CD4-positive, alpha-beta T cell (primary cell): ENCODE measurements at regions not wholly inside any gene's neighbourhood (a gene's known extent, or its start where the extent isn't known, plus 50 kb on each side); places are given as distances from the start of the nearest gene placed in this dataset.
"Not testable (repeated sequence)": the region's sequence is repeated elsewhere in the genome, so short reads cannot be mapped to it uniquely, and the experiment has no call there.

ENCODE experiments used
- ATAC-seq: fragments of 200-7000 bp; cut with Tn5 transposase; one replicate; pipeline ENCODE4 v1.10.0; 2022; ENCODE audit warnings: mild to moderate bottlenecking; ENCODE audit not compliant: poor library complexity
- CTCF ChIA-PET: fragments of 350-600 bp; sonication (Branson Sonifier 250); formaldehyde crosslinking; loops from one replicate; lab custom pipeline; 2021; ENCODE audit warnings: antibody characterized with exemption, inconsistent platforms; lab: Charles Lee
- POLR2A ChIA-PET: fragments of 350-600 bp; sonication (Branson Sonifier 250); formaldehyde crosslinking; loops from one replicate; lab custom pipeline; 2021; ENCODE audit warnings: antibody characterized with exemption, inconsistent platforms; lab: Charles Lee
- DNase-seq, 14 experiments: peaks; one replicate each; pipeline ENCODE4 v3.0.0-alpha.2; 2013 to 2020; ENCODE audit warnings: mixed read lengths in 2 of 14
- H3K27ac ChIP-seq, 2 donors: one replicate each; pipeline versions ENCODE4 v1.5.1 to v1.7.0; 2013; ENCODE audit warnings: low read length in 2 of 2, low read depth in 1 of 2, mild to moderate bottlenecking in 1 of 2
- H3K27me3 ChIP-seq, 2 experiments: 1 replicate in 1 of 2; 2 replicates in 1 of 2; pipeline versions ENCODE4 v1.6.1 to v1.7.0; 2013; ENCODE audit warnings: low read length in 2 of 2, control low read depth in 1 of 2, mild to moderate bottlenecking in 1 of 2, moderate library complexity in 1 of 2; ENCODE audit not compliant: insufficient read depth in 2 of 2, control insufficient read depth in 1 of 2
- H3K36me3 ChIP-seq: one replicate; pipeline ENCODE4 v1.6.1; 2013; ENCODE audit warnings: low read length, control low read depth; ENCODE audit not compliant: insufficient read depth
- H3K4me1 ChIP-seq: one replicate; pipeline ENCODE4 v1.6.1; 2013; ENCODE audit warnings: low read length, control low read depth; ENCODE audit not compliant: insufficient read depth
- H3K4me3 ChIP-seq: one replicate; pipeline ENCODE4 v1.5.1; 2013; ENCODE audit warnings: mild to moderate bottlenecking, low read length, moderate library complexity
- H3K9me3 ChIP-seq, 2 experiments: 1 replicate in 1 of 2; 2 replicates in 1 of 2; pipeline versions ENCODE4 v1.6.1 to v1.7.0; 2013; ENCODE audit warnings: low read length in 2 of 2, mild to moderate bottlenecking in 2 of 2, control low read depth in 1 of 2, moderate library complexity in 1 of 2; ENCODE audit not compliant: control insufficient read depth in 1 of 2, insufficient read depth in 1 of 2
- H3K27ac Mint-ChIP-seq: one replicate; pipeline ENCODE4 v1.8.0; 2020; ENCODE audit warnings: mixed read lengths
- H3K27me3 Mint-ChIP-seq: one replicate; pipeline ENCODE4 v1.8.0; 2021; ENCODE audit warnings: mixed read lengths
- H3K36me3 Mint-ChIP-seq: one replicate; pipeline ENCODE4 v1.8.0; 2021; ENCODE audit warnings: low read depth, mixed read lengths
- H3K4me1 Mint-ChIP-seq: one replicate; pipeline ENCODE4 v1.8.0; 2021; ENCODE audit warnings: low read depth, mixed read lengths
- H3K4me3 Mint-ChIP-seq: one replicate; pipeline ENCODE4 v1.8.0; 2020; ENCODE audit warnings: mild to moderate bottlenecking, mixed read lengths
- H3K9me3 Mint-ChIP-seq: one replicate; pipeline ENCODE4 v1.8.0; 2020; ENCODE audit warnings: mixed read lengths
- intact Hi-C, 2 experiments: fragments of 100-400 bp; cut with DNase I in 1 of 2; cut with micrococcal nuclease in 1 of 2; formaldehyde crosslinking; loops; one replicate each; pipeline versions ENCODE4 v1.15.1 to v1.9.0; 2023 to 2025; cut with DNase I, micrococcal nuclease
- TF ChIP-seq, protein P1 (sequence below): fragments of 200-600 bp; IDR thresholded peaks from one replicate; pipeline ENCODE4 v1.8.0; 2022; ENCODE audit warnings: antibody characterized with exemption, mild to moderate bottlenecking

DNA sequence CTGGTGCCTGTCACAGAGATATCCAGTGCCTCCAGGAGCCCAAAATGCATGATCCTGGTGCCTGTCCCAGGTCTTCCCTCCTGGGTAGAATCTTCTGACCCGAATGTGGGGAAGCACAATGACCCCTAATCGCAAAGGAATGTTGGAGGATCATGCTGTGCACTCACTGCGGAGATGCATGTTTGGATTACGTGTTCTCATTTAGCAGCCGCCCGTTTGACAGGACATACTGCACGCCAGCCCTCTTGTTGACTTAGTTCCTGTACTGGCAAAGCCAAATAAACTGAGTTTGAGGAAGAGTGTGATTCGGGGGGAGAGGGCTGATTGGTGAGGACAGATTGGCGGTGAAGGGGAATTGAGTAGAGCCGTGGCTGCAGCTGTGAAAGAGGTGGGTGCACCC, 85.9 kb upstream of the SIM2 start:
- Mint-ChIP-seq H3K27ac (no peak overlapping the region), H3K36me3 (no peaks in the 10 kb centered on the region), H3K4me3 (no peak overlapping the region), H3K27me3 (peaks cover 4% of the 10 kb centered on the region), H3K9me3 (peaks cover 9% of the 10 kb centered on the region), H3K4me1 (no peaks in the 10 kb centered on the region)
- ATAC-seq, result no peak
- Histone ChIP-seq H3K27ac (no peak overlapping the region), H3K4me1 (no peaks in the 10 kb centered on the region), H3K27me3 (peaks cover 3 to 13% of the 10 kb centered on the region in 2 experiments), H3K36me3 (no peaks in the 10 kb centered on the region), H3K4me3 (no peak overlapping the region), H3K9me3 (peaks cover 0 to 10% of the 10 kb centered on the region in 2 experiments)
- intact Hi-C loops, result no loop called here
- TF ChIP-seq, protein P1, sequence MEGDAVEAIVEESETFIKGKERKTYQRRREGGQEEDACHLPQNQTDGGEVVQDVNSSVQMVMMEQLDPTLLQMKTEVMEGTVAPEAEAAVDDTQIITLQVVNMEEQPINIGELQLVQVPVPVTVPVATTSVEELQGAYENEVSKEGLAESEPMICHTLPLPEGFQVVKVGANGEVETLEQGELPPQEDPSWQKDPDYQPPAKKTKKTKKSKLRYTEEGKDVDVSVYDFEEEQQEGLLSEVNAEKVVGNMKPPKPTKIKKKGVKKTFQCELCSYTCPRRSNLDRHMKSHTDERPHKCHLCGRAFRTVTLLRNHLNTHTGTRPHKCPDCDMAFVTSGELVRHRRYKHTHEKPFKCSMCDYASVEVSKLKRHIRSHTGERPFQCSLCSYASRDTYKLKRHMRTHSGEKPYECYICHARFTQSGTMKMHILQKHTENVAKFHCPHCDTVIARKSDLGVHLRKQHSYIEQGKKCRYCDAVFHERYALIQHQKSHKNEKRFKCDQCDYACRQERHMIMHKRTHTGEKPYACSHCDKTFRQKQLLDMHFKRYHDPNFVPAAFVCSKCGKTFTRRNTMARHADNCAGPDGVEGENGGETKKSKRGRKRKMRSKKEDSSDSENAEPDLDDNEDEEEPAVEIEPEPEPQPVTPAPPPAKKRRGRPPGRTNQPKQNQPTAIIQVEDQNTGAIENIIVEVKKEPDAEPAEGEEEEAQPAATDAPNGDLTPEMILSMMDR, result no peak
- POLR2A ChIA-PET, result no interaction called here
- CTCF ChIA-PET, result no interaction called here
- DNase-seq, result no peak

DNA sequence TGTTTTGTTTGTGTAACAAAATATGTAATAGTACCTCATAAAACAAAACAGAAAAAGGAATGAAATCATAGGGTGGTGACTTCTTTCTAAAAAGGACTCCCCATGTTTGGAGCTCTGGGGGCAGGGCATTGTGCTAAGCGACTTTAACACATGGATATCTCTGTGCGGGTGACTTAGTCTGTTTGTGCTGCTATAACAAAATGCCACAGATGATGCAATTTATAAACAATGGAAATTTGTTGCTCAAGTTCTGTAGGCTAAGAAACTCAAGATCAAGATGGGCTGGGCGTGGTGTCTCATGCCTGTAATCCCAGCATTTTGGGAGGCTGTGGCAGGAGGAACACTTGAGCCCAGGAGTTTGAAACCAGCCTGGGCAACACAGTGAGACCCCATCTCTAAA, 85.4 kb upstream of the SIM2 start:
- H3K27me3 Mint-ChIP-seq, result peaks cover 4% of the 10 kb centered on the region
- intact Hi-C loops, result no loop called here
- TF ChIP-seq, protein P1, result no peak
- H3K9me3 ChIP-seq, result peaks cover 0 to 10% of the 10 kb centered on the region in 2 experiments
- no peak overlapping the region for H3K27ac ChIP-seq
- H3K4me3 ChIP-seq, result no peak overlapping the region
- no peak for ATAC-seq
- no peaks in the 10 kb centered on the region for H3K36me3 ChIP-seq
- no peak overlapping the region for H3K27ac Mint-ChIP-seq
- no peak overlapping the region for H3K4me3 Mint-ChIP-seq
- H3K4me1 ChIP-seq, result no peaks in the 10 kb centered on the region
- no peaks in the 10 kb centered on the region for H3K4me1 Mint-ChIP-seq
- H3K27me3 ChIP-seq, result peaks cover 3 to 13% of the 10 kb centered on the region in 2 experiments
- ChIA-PET POLR2A (no interaction called here), CTCF (no interaction called here)
- H3K36me3 Mint-ChIP-seq, result no peaks in the 10 kb centered on the region
- DNase-seq, result no peak
- H3K9me3 Mint-ChIP-seq, result peaks cover 9% of the 10 kb centered on the region

DNA sequence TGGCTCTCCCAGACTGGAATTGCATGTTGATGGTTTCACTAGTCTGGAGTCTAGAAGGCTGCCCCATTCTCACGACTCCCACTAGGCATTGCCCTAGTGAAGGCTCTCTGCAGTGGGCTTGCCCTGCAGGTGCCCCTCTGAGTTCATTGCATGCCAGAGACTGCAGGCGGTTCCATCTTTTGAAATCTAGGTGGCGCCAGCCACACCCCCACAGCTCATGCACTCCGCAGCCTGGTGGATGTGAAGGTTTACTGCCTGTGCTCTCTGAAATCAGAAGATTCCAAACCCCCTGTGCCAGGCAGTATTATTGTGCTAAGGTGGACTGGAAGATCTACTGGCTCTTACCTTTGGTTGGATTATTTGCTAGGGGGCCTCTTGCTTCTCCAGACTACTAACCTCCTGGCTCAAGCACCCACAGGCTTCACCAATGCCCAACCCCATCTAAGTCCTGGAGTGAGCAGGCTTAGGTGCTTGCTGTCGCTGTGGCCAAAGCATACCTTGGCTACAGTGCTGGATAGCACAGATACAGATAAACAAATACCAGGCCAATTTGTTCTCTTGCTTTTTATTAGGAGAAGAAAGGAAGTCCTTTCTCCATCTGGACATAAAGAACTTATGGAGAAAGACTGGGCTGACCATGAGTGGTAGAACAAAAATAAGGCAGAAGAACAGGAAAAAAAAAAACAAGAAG, 83.5 kb upstream of the SIM2 start:
- CTCF ChIA-PET, result no interaction called here
- peaks cover 4% of the 10 kb centered on the region for H3K27me3 Mint-ChIP-seq
- TF ChIP-seq, protein P1, result no peak

GRCh38 chr21:36616773-36617172, 82.1 kb upstream of the SIM2 start:
- H3K4me3 ChIP-seq, CTCF ChIA-PET, ATAC-seq, H3K27me3 Mint-ChIP-seq, DNase-seq, H3K27ac ChIP-seq, H3K9me3 ChIP-seq, H3K4me1 Mint-ChIP-seq, H3K36me3 ChIP-seq, H3K27ac Mint-ChIP-seq, intact Hi-C loops, H3K4me1 ChIP-seq, POLR2A ChIA-PET, H3K36me3 Mint-ChIP-seq, H3K9me3 Mint-ChIP-seq, H3K4me3 Mint-ChIP-seq: not testable (repeated sequence)
- H3K27me3 ChIP-seq, result peaks cover 3 to 13% of the 10 kb centered on the region in 2 experiments

More for the DNA sequence above, 83.5 kb upstream of the SIM2 start:
- no peak for DNase-seq
- no peak overlapping the region for H3K27ac ChIP-seq
- peaks cover 4% of the 10 kb centered on the region for H3K9me3 Mint-ChIP-seq
- H3K4me1 Mint-ChIP-seq, result no peaks in the 10 kb centered on the region
- H3K27ac Mint-ChIP-seq, result no peak overlapping the region
- H3K4me3 Mint-ChIP-seq, result no peak overlapping the region
- no peaks in the 10 kb centered on the region for H3K36me3 ChIP-seq
- H3K4me1 ChIP-seq, result no peaks in the 10 kb centered on the region
- H3K27me3 ChIP-seq, result peaks cover 3 to 13% of the 10 kb centered on the region in 2 experiments
- POLR2A ChIA-PET, result no interaction called here
- no peak overlapping the region for H3K4me3 ChIP-seq
- ATAC-seq, result no peak
- peaks cover 0 to 10% of the 10 kb centered on the region in 2 experiments for H3K9me3 ChIP-seq
- intact Hi-C loops, result no loop called here
- H3K36me3 Mint-ChIP-seq, result peaks cover 5% of the 10 kb centered on the region

DNA sequence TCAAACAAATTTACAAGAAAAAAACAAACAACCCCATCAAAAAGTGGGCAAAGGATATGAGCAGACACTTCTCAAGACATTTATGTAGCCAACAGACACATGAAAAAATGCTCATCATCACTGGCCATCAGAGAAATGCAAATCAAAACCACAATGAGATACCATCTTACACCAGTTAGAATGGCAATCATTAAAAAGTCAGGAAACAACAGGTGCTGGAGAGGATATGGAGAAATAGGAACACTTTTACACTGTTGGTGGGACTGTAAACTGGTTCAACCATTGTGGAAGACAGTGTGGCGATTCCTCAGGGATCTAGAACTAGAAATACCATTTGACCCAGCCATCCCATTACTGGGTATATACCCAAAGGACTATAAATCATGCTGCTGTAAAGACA, 77.1 kb upstream of the SIM2 start:
- H3K4me3 Mint-ChIP-seq, H3K4me1 Mint-ChIP-seq, H3K4me1 ChIP-seq, H3K27me3 ChIP-seq, H3K27ac ChIP-seq, POLR2A ChIA-PET, H3K36me3 Mint-ChIP-seq, H3K4me3 ChIP-seq, H3K36me3 ChIP-seq, H3K9me3 Mint-ChIP-seq, H3K9me3 ChIP-seq, CTCF ChIA-PET, ATAC-seq, DNase-seq, H3K27ac Mint-ChIP-seq, H3K27me3 Mint-ChIP-seq, intact Hi-C loops: not testable (repeated sequence)
